ENCODE measurements at regions not wholly inside any gene's neighbourhood (a gene's known extent, or its start where the extent isn't known, plus 50 kb on each side); places are given as distances from the start of the nearest gene placed in this dataset.

- H3K27me3 ChIP-seq, result peaks cover 0 to 8% (median 0%) of the 10 kb centered on the region in 7 donors
- no peak for ATAC-seq
- no peak for TF ChIP-seq CTCF (IDR thresholded peaks at IDR 0.05)
- intact Hi-C loops (cut with DNase I), result no loop called here
- no peak overlapping the region for H3K4me3 ChIP-seq
- 62 to 72% methylated on average over 4 of the region's 4 CpGs for WGBS, 2 donors
- DNase-seq, result no peak
- H3K9me3 ChIP-seq, result peaks cover 0 to 16% (median 3%) of the 10 kb centered on the region in 11 donors
- H3K27ac ChIP-seq, result no peak overlapping the region
- no peaks in the 10 kb centered on the region for H3K36me3 ChIP-seq
- H3K4me1 ChIP-seq, result no peaks in the 10 kb centered on the region
Observed at GRCh38 chr20:60728705-60729104, 523.4 kb upstream of the CDH4 start.

GRCh38 chr20:60729135-60729900 is 522.7 kb upstream of the CDH4 start:
- no peak overlapping the region for H3K27ac ChIP-seq
- H3K36me3 ChIP-seq, result no peaks in the 10 kb centered on the region
- H3K9me3 ChIP-seq, result peaks cover 0 to 16% (median 3%) of the 10 kb centered on the region in 11 donors
- H3K4me1 ChIP-seq, result no peaks in the 10 kb centered on the region
- H3K4me3 ChIP-seq, result no peak overlapping the region
- TF ChIP-seq CTCF (IDR thresholded peaks at IDR 0.05), result no peak
- intact Hi-C loops (cut with DNase I), result no loop called here
- WGBS, 2 donors, result 53 to 57% methylated on average over 7 of the region's 7 CpGs
- peaks cover 0 to 8% (median 0%) of the 10 kb centered on the region in 7 donors for H3K27me3 ChIP-seq
- ATAC-seq (no peak), DNase-seq (no peak)

DNA sequence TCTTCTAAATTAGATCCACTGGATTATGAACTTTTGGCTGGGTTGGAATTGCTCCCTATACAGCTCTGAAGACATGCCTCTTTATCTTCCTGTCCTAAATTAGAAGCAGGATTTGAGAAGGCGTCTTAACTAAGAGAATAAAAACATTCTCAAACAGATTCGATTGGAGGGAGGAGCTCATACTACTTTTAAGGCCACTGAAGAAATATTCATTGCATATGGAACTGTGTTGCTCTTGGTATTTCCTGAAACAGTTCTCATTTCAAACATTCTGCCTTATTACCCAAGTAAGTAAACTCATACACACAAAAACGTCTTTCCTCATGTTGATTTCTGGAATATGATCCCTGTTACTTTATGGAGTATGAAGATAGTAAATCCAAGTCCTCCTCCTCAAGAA is 519.7 kb upstream of the CDH4 start:
- no peaks in the 10 kb centered on the region for H3K4me1 ChIP-seq
- DNase-seq (no peak), ATAC-seq (no peak)
- no peaks in the 10 kb centered on the region for H3K36me3 ChIP-seq
- H3K4me3 ChIP-seq, result no peak overlapping the region
- H3K27me3 ChIP-seq, result peaks cover 0 to 8% (median 0%) of the 10 kb centered on the region in 7 donors
- H3K9me3 ChIP-seq, result peaks cover 0 to 6% (median 2%) of the 10 kb centered on the region in 11 donors
- H3K27ac ChIP-seq, result no peak overlapping the region
- 54 to 60% methylated on average over 3 of the region's 3 CpGs for WGBS, 2 donors
- intact Hi-C loops (cut with DNase I), result no loop called here
- no peak for TF ChIP-seq CTCF (IDR thresholded peaks at IDR 0.05)

DNA sequence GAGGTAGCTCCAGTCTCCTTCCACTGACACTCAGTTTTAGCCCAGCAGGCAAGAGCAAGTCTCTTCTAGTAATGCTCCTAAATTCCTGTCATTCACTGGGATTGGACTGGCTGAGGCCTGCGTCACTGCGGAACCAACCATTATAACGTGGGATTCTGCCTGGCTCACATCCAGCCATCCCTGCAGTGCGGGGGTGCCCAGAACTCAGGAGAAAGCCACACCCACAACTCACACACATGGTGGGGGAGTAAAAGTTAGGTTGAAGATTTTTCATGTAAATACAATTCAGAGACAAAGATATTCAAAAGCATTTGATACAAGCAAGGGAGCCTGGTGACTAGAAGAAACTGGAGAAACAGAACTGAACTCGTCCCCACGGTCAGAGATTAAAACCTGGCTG is 504.0 kb upstream of the CDH4 start:
- no peak for TF ChIP-seq CTCF (IDR thresholded peaks at IDR 0.05)
- H3K36me3 ChIP-seq, result no peaks in the 10 kb centered on the region
- ATAC-seq (no peak), DNase-seq (no peak)
- no peak overlapping the region for H3K4me3 ChIP-seq
- intact Hi-C loops (cut with DNase I), result no loop called here
- H3K27ac ChIP-seq, result no peak overlapping the region
- H3K27me3 ChIP-seq, result peaks cover 0 to 2% (median 0%) of the 10 kb centered on the region in 7 donors
- H3K9me3 ChIP-seq, result peaks cover 0 to 11% (median 0%) of the 10 kb centered on the region in 11 donors
- 65 to 70% methylated on average over 6 of the region's 6 CpGs for WGBS, 2 donors
- no peaks in the 10 kb centered on the region for H3K4me1 ChIP-seq

Data from heart right ventricle (tissue), 16 donors.